GM12891 (cell line): ENCODE measurements at regions not wholly inside any gene's neighbourhood (a gene's known extent, or its start where the extent isn't known, plus 50 kb on each side); places are given as distances from the start of the nearest gene placed in this dataset.

ENCODE experiments used
- DNase-seq: peaks from one replicate; pipeline ENCODE4 v3.0.0; 2011; ENCODE audit warnings: low spot score; ENCODE audit not compliant: insufficient read length
- FAIRE-seq: peaks from 2 replicates; lab custom pipeline; 2011; peaks lifted over from hg19 to GRCh38; lab: Jason Lieb, UNC
- PAX5 ChIP-seq: IDR thresholded peaks from 2 replicates; pipeline ENCODE4 v1.6.1; 2011; ENCODE audit warnings: low read length, moderate library complexity, mild to moderate bottlenecking; ENCODE audit not compliant: insufficient read depth, severe bottlenecking
- POLR2A ChIP-seq: IDR thresholded peaks from 2 replicates; pipeline ENCODE4 v1.6.1; 2011; ENCODE audit warnings: low read depth, low read length, control low read depth
- POLR2AphosphoS5 ChIP-seq: IDR thresholded peaks from 2 replicates; pipeline ENCODE4 v1.6.1; 2011; ENCODE audit warnings: low read depth, low read length, control low read depth
- POU2F2 ChIP-seq: IDR thresholded peaks from 2 replicates; pipeline ENCODE4 v1.6.1; 2011; ENCODE audit warnings: low read depth, mild to moderate bottlenecking, control low read depth, low read length, moderate library complexity
- SPI1 ChIP-seq: IDR thresholded peaks from 2 replicates; pipeline ENCODE4 v1.6.1; 2011; ENCODE audit warnings: low read depth, low read length, control low read depth
- TAF1 ChIP-seq: IDR thresholded peaks from 2 replicates; pipeline ENCODE4 v1.6.1; 2011; ENCODE audit warnings: low read depth, low read length, control low read depth

GRCh38 chr14:95034788-95035187 lies 122.5 kb downstream of the DICER1 start:
- TF ChIP-seq POU2F2 (no peak), POLR2AphosphoS5 (no peak), PAX5 (no peak)
- FAIRE-seq, result no peak
- DNase-seq, result no peak

GRCh38 chr14:95033682-95034632 lies 123.4 kb downstream of the DICER1 start:
- TF ChIP-seq TAF1 (no peak), POU2F2 (no peak), POLR2A (no peak), SPI1 (no peak), POLR2AphosphoS5 (no peak), PAX5 (no peak)
- FAIRE-seq, result no peak

GRCh38 chr14:95033031-95033430 lies 124.3 kb downstream of the DICER1 start:
- no peak for DNase-seq
- FAIRE-seq, result no peak
- TF ChIP-seq PAX5, result no peak
- TF ChIP-seq SPI1, result no peak
- TF ChIP-seq POLR2A, result no peak
- no peak for TF ChIP-seq POU2F2
- TF ChIP-seq TAF1, result no peak
- TF ChIP-seq POLR2AphosphoS5, result no peak

More at GRCh38 chr14:95033682-95034632, 123.4 kb downstream of the DICER1 start:
- no peak for DNase-seq

- FAIRE-seq (no peak), DNase-seq (no peak)
- TF ChIP-seq POU2F2 (no peak), POLR2AphosphoS5 (no peak), SPI1 (no peak)
Measured at GRCh38 chr14:95026851-95027463, 130.4 kb downstream of the DICER1 start.

- no peak for FAIRE-seq
- TF ChIP-seq POLR2A, result no peak
- TF ChIP-seq PAX5, result no peak
- TF ChIP-seq TAF1, result no peak
- no peak for DNase-seq
Measured at GRCh38 chr14:95025941-95026340, 131.4 kb downstream of the DICER1 start.

GRCh38 chr14:95025218-95025617 lies 132.1 kb downstream of the DICER1 start:
- DNase-seq (no peak), FAIRE-seq (no peak)
- TF ChIP-seq POLR2AphosphoS5, result no peak
- TF ChIP-seq POU2F2, result no peak
- TF ChIP-seq SPI1, result no peak
- TF ChIP-seq TAF1, result no peak
- no peak for TF ChIP-seq POLR2A
- TF ChIP-seq PAX5, result no peak

GRCh38 chr14:95024380-95024779 lies 132.9 kb downstream of the DICER1 start:
- FAIRE-seq (no peak), DNase-seq (no peak)
- TF ChIP-seq POLR2A (no peak), TAF1 (no peak), SPI1 (no peak), PAX5 (no peak), POU2F2 (no peak), POLR2AphosphoS5 (no peak)

GRCh38 chr14:95023886-95024285 lies 133.4 kb downstream of the DICER1 start:
- FAIRE-seq (no peak), DNase-seq (no peak)
- TF ChIP-seq PAX5, result no peak
- TF ChIP-seq POU2F2, result no peak
- no peak for TF ChIP-seq SPI1
- no peak for TF ChIP-seq POLR2AphosphoS5
- TF ChIP-seq TAF1, result no peak

GRCh38 chr14:95023115-95023514 lies 134.2 kb downstream of the DICER1 start:
- TF ChIP-seq POLR2AphosphoS5 (no peak), POLR2A (no peak), SPI1 (no peak), TAF1 (no peak), PAX5 (no peak), POU2F2 (no peak)
- no peak for FAIRE-seq
- no peak for DNase-seq

- FAIRE-seq (no peak), DNase-seq (no peak)
- TF ChIP-seq POU2F2, result no peak
- TF ChIP-seq PAX5, result no peak
- TF ChIP-seq TAF1, result no peak
- no peak for TF ChIP-seq SPI1
- TF ChIP-seq POLR2A, result no peak
Measured at GRCh38 chr14:95021588-95021987, 135.7 kb downstream of the DICER1 start.
